ENCODE measurements at regions not wholly inside any gene's neighbourhood (a gene's known extent, or its start where the extent isn't known, plus 50 kb on each side); places are given as distances from the start of the nearest gene placed in this dataset.

- DNase-seq (ENCODE audit: low spot score): no peak
- H3K9me3 ChIP-seq (ENCODE audit: severe bottlenecking): no peaks in the 10 kb centered on the region
- no peak for ATAC-seq (ENCODE audit: low read depth)
Observed at GRCh38 chr11:134978388-134979088, 566.5 kb upstream of the B3GAT1 start.

GRCh38 chr11:134976551-134976950 lies 564.5 kb upstream of the B3GAT1 start:
- ATAC-seq (ENCODE audit: low read depth) (no peak), DNase-seq (ENCODE audit: low spot score) (no peak)
- Histone ChIP-seq H3K27me3 (ENCODE audit: insufficient read depth, poor library complexity, severe bottlenecking) (no peaks in the 10 kb centered on the region), H3K4me3 (ENCODE audit: severe bottlenecking) (no peak overlapping the region), H3K36me3 (ENCODE audit: low read depth) (no peaks in the 10 kb centered on the region), H3K9me3 (ENCODE audit: severe bottlenecking) (no peaks in the 10 kb centered on the region), H3K27ac (ENCODE audit: poor library complexity, severe bottlenecking) (no peak overlapping the region), H3K4me1 (ENCODE audit: insufficient read depth, poor library complexity, severe bottlenecking) (no peaks in the 10 kb centered on the region)
- TF ChIP-seq, protein P1, sequence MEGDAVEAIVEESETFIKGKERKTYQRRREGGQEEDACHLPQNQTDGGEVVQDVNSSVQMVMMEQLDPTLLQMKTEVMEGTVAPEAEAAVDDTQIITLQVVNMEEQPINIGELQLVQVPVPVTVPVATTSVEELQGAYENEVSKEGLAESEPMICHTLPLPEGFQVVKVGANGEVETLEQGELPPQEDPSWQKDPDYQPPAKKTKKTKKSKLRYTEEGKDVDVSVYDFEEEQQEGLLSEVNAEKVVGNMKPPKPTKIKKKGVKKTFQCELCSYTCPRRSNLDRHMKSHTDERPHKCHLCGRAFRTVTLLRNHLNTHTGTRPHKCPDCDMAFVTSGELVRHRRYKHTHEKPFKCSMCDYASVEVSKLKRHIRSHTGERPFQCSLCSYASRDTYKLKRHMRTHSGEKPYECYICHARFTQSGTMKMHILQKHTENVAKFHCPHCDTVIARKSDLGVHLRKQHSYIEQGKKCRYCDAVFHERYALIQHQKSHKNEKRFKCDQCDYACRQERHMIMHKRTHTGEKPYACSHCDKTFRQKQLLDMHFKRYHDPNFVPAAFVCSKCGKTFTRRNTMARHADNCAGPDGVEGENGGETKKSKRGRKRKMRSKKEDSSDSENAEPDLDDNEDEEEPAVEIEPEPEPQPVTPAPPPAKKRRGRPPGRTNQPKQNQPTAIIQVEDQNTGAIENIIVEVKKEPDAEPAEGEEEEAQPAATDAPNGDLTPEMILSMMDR (IDR thresholded peaks at IDR 0.05; ENCODE audit: poor library complexity, severe bottlenecking): no peak

More at GRCh38 chr11:134978388-134979088, 566.5 kb upstream of the B3GAT1 start:
- Histone ChIP-seq H3K36me3 (ENCODE audit: low read depth) (no peaks in the 10 kb centered on the region), H3K4me1 (ENCODE audit: insufficient read depth, poor library complexity, severe bottlenecking) (no peaks in the 10 kb centered on the region), H3K4me3 (ENCODE audit: severe bottlenecking) (no peak overlapping the region), H3K27ac (ENCODE audit: poor library complexity, severe bottlenecking) (no peak overlapping the region), H3K27me3 (ENCODE audit: insufficient read depth, poor library complexity, severe bottlenecking) (no peaks in the 10 kb centered on the region)
- TF ChIP-seq, protein P1 (IDR thresholded peaks at IDR 0.05; ENCODE audit: poor library complexity, severe bottlenecking): no peak

DNA sequence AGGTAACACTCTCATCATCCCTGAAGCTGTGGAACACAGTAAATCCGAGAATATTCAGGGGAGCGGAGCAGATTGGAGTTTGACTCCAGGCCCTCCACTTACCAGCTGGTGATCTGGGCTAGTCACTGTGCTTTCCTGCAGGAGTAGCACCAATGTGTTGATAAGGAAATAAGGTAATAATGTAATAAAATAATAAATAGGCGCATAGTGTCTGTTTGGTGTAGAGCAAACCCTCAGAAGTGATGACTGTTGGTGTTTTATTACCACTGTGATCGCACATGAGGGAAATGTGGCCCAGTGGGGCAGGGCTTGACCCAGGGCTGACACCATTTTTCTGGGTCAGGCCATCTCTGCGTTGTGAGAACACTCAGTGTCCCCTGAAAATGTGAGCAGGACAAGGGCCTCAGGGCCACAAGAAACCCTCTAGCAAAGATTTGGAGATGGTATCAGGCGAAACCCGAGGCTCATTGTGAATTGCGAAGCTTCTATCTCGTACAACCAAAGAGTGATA lies 563.9 kb upstream of the B3GAT1 start:
- Histone ChIP-seq H3K27me3 (ENCODE audit: insufficient read depth, poor library complexity, severe bottlenecking) (no peaks in the 10 kb centered on the region), H3K27ac (ENCODE audit: poor library complexity, severe bottlenecking) (no peak overlapping the region), H3K4me3 (ENCODE audit: severe bottlenecking) (no peak overlapping the region), H3K9me3 (ENCODE audit: severe bottlenecking) (no peaks in the 10 kb centered on the region), H3K36me3 (ENCODE audit: low read depth) (no peaks in the 10 kb centered on the region), H3K4me1 (ENCODE audit: insufficient read depth, poor library complexity, severe bottlenecking) (no peaks in the 10 kb centered on the region)
- no peak for ATAC-seq (ENCODE audit: low read depth)
- TF ChIP-seq, protein P1 (IDR thresholded peaks at IDR 0.05; ENCODE audit: poor library complexity, severe bottlenecking): no peak
- DNase-seq (ENCODE audit: low spot score): no peak

GRCh38 chr11:134973801-134974200 lies 561.8 kb upstream of the B3GAT1 start:
- no peaks in the 10 kb centered on the region for H3K4me1 ChIP-seq (ENCODE audit: insufficient read depth, poor library complexity, severe bottlenecking)
- H3K4me3 ChIP-seq (ENCODE audit: severe bottlenecking): no peak overlapping the region
- TF ChIP-seq, protein P1 (IDR thresholded peaks at IDR 0.05; ENCODE audit: poor library complexity, severe bottlenecking): no peak
- ATAC-seq (ENCODE audit: low read depth) (no peak), DNase-seq (ENCODE audit: low spot score) (no peak)
- no peak overlapping the region for H3K27ac ChIP-seq (ENCODE audit: poor library complexity, severe bottlenecking)
- no peaks in the 10 kb centered on the region for H3K9me3 ChIP-seq (ENCODE audit: severe bottlenecking)
- H3K36me3 ChIP-seq (ENCODE audit: low read depth): no peaks in the 10 kb centered on the region
- no peaks in the 10 kb centered on the region for H3K27me3 ChIP-seq (ENCODE audit: insufficient read depth, poor library complexity, severe bottlenecking)

GRCh38 chr11:134971381-134971780 lies 559.3 kb upstream of the B3GAT1 start:
- no peak for DNase-seq (ENCODE audit: low spot score)
- Histone ChIP-seq H3K27me3 (ENCODE audit: insufficient read depth, poor library complexity, severe bottlenecking) (no peaks in the 10 kb centered on the region), H3K4me1 (ENCODE audit: insufficient read depth, poor library complexity, severe bottlenecking) (no peaks in the 10 kb centered on the region), H3K27ac (ENCODE audit: poor library complexity, severe bottlenecking) (no peak overlapping the region), H3K9me3 (ENCODE audit: severe bottlenecking) (no peaks in the 10 kb centered on the region), H3K4me3 (ENCODE audit: severe bottlenecking) (no peak overlapping the region), H3K36me3 (ENCODE audit: low read depth) (no peaks in the 10 kb centered on the region)
- ATAC-seq (ENCODE audit: low read depth): no peak
- TF ChIP-seq, protein P1 (IDR thresholded peaks at IDR 0.05; ENCODE audit: poor library complexity, severe bottlenecking): no peak
